H9 (cell line): ENCODE measurements at regions not wholly inside any gene's neighbourhood (a gene's known extent, or its start where the extent isn't known, plus 50 kb on each side); places are given as distances from the start of the nearest gene placed in this dataset.

Experiments used
- DNase-seq: peaks from one replicate; pipeline ENCODE4 v3.0.0-alpha.2; 2017
- H2AFZ ChIP-seq: one replicate; pipeline ENCODE4 v1.6.1; 2013; ENCODE audit warnings: mild to moderate bottlenecking, low read length, control low read depth, moderate library complexity
- H2AK5ac ChIP-seq: 2 replicates; pipeline ENCODE4 v1.6.1; 2013; ENCODE audit warnings: low read length, control low read depth, mixed read lengths; ENCODE audit not compliant: insufficient read length
- H2BK120ac ChIP-seq: one replicate; pipeline ENCODE4 v1.6.1; 2013; ENCODE audit warnings: low read depth, mild to moderate bottlenecking, low read length, control low read depth, inconsistent platforms; ENCODE audit not compliant: poor library complexity, severe bottlenecking
- H2BK12ac ChIP-seq: 2 replicates; pipeline ENCODE4 v1.6.1; 2013; ENCODE audit warnings: low read length, control low read depth, mixed read lengths, low read depth; ENCODE audit not compliant: insufficient read length
- H2BK15ac ChIP-seq: 2 replicates; pipeline ENCODE4 v1.6.1; 2013; ENCODE audit warnings: low read depth, low read length, control low read depth
- H2BK20ac ChIP-seq: one replicate; pipeline ENCODE4 v1.6.1; 2013; ENCODE audit warnings: low read depth, mild to moderate bottlenecking, low read length, control low read depth, inconsistent platforms; ENCODE audit not compliant: poor library complexity, severe bottlenecking
- H2BK5ac ChIP-seq: 2 replicates; pipeline ENCODE4 v1.6.1; 2013; ENCODE audit warnings: low read length, control low read depth, mixed read lengths; ENCODE audit not compliant: insufficient read length
- H3K14ac ChIP-seq: 2 replicates; pipeline ENCODE4 v1.6.1; 2013; ENCODE audit warnings: low read length, control low read depth; ENCODE audit not compliant: insufficient read depth
- H3K18ac ChIP-seq: 2 replicates; pipeline ENCODE4 v1.6.1; 2013; ENCODE audit warnings: low read depth, mild to moderate bottlenecking, mixed read lengths, low read length, control low read depth; ENCODE audit not compliant: insufficient read length
- H3K23ac ChIP-seq: 2 replicates; pipeline ENCODE4 v1.6.1; 2013; ENCODE audit warnings: low read length, control low read depth, mixed read lengths, low read depth; ENCODE audit not compliant: insufficient read length
- H3K23me2 ChIP-seq: 2 replicates; pipeline ENCODE4 v1.6.1; 2013; ENCODE audit warnings: low read depth, mild to moderate bottlenecking, mixed read lengths, low read length, control low read depth; ENCODE audit not compliant: insufficient read length, poor library complexity, severe bottlenecking
- H3K27ac ChIP-seq: 2 replicates; pipeline ENCODE4 v1.5.1; 2013; ENCODE audit warnings: low read length, control low read depth, mixed read lengths, low read depth; ENCODE audit not compliant: insufficient read length
- H3K27me3 ChIP-seq: 2 replicates; pipeline ENCODE4 v1.6.1; 2013; ENCODE audit warnings: low read length, control low read depth, inconsistent platforms; ENCODE audit not compliant: insufficient read depth
- H3K4ac ChIP-seq: 2 replicates; pipeline ENCODE4 v1.6.1; 2013; ENCODE audit warnings: low read depth, mild to moderate bottlenecking, control low read depth, inconsistent platforms, low read length, moderate library complexity
- H3K4me1 ChIP-seq: 2 replicates; pipeline ENCODE4 v1.6.1; 2013; ENCODE audit warnings: low read length, control low read depth, inconsistent platforms; ENCODE audit not compliant: insufficient read depth
- H3K4me2 ChIP-seq: 2 replicates; pipeline ENCODE4 v1.6.1; 2013; ENCODE audit warnings: low read length, control low read depth, mixed read lengths; ENCODE audit not compliant: insufficient read length, insufficient read depth
- H3K56ac ChIP-seq: 2 replicates; pipeline ENCODE4 v1.6.1; 2013; ENCODE audit warnings: low read depth, mild to moderate bottlenecking, mixed read lengths, low read length, control low read depth; ENCODE audit not compliant: insufficient read length
- H3K79me1 ChIP-seq: 2 replicates; pipeline ENCODE4 v1.6.1; 2013; ENCODE audit warnings: low read depth, mild to moderate bottlenecking, moderate library complexity, low read length, control low read depth, inconsistent platforms; ENCODE audit not compliant: insufficient read depth, poor library complexity, severe bottlenecking
- H3K79me2 ChIP-seq: 2 replicates; pipeline ENCODE4 v1.6.1; 2013; ENCODE audit warnings: low read length, control low read depth, inconsistent platforms; ENCODE audit not compliant: insufficient read depth
- H3K9ac ChIP-seq: 2 replicates; pipeline ENCODE4 v1.6.1; 2013; ENCODE audit warnings: low read length, control low read depth, mixed read lengths; ENCODE audit not compliant: insufficient read length; ENCODE audit errors: extremely low read depth
- H3K9me3 ChIP-seq: one replicate; pipeline ENCODE4 v1.6.1; 2013; ENCODE audit warnings: low read depth, low read length, inconsistent platforms; ENCODE audit not compliant: control insufficient read depth
- H3T11ph ChIP-seq: one replicate; pipeline ENCODE4 v1.6.1; 2013; ENCODE audit warnings: mild to moderate bottlenecking, low read length, control low read depth, inconsistent platforms
- H4K20me1 ChIP-seq: one replicate; pipeline ENCODE4 v1.6.1; 2013; ENCODE audit not compliant: control insufficient read depth, insufficient read length, insufficient read depth
- H4K5ac ChIP-seq: 2 replicates; pipeline ENCODE4 v1.6.1; 2013; ENCODE audit warnings: low read depth, mild to moderate bottlenecking, mixed read lengths, low read length, control low read depth; ENCODE audit not compliant: insufficient read length
- H4K8ac ChIP-seq: replicated peaks from 2 replicates; pipeline ENCODE4 v1.6.1; 2013; ENCODE audit warnings: low read length, control low read depth, mixed read lengths, low read depth; ENCODE audit not compliant: insufficient read length
- H4K91ac ChIP-seq: 2 replicates; pipeline ENCODE4 v1.6.1; 2013; ENCODE audit warnings: low read depth, mild to moderate bottlenecking, moderate library complexity, mixed read lengths, low read length, control low read depth; ENCODE audit not compliant: insufficient read length
- H3K27ac Mint-ChIP-seq, 3 experiments: 2 replicates in 2 of 3; 3 replicates in 1 of 3; pipeline ENCODE4 v1.8.0; 2020 to 2021; ENCODE audit warnings: mixed read lengths in 3 of 3, mild to moderate bottlenecking in 1 of 3, moderate library complexity in 1 of 3
- H3K27me3 Mint-ChIP-seq: 2 replicates; pipeline ENCODE4 v1.8.0; 2021; ENCODE audit warnings: low read depth, mild to moderate bottlenecking, moderate library complexity, mixed read lengths
- H3K36me3 Mint-ChIP-seq, 3 experiments: 2 replicates in 2 of 3; 3 replicates in 1 of 3; pipeline ENCODE4 v1.8.0; 2020 to 2021; ENCODE audit warnings: low read depth in 3 of 3, mixed read lengths in 3 of 3; ENCODE audit not compliant: insufficient read depth in 1 of 3
- H3K4me1 Mint-ChIP-seq, 2 experiments: 2 replicates each; pipeline ENCODE4 v1.8.0; 2020; ENCODE audit warnings: mixed read lengths in 2 of 2
- H3K4me3 Mint-ChIP-seq, 2 experiments: 2 replicates in 1 of 2; 3 replicates in 1 of 2; pipeline ENCODE4 v1.8.0; 2020 to 2021; ENCODE audit warnings: mild to moderate bottlenecking in 2 of 2, mixed read lengths in 2 of 2, moderate library complexity in 1 of 2
- H3K9me3 Mint-ChIP-seq, 2 experiments: 2 replicates in 1 of 2; 3 replicates in 1 of 2; pipeline ENCODE4 v1.8.0; 2020; ENCODE audit warnings: mild to moderate bottlenecking in 2 of 2, mixed read lengths in 2 of 2, moderate library complexity in 1 of 2
- WGBS: extraction: QIAGEN DNeasy Blood & Tissue Kit; methylation state at CpG from one replicate; pipeline ENCODE4 v1.1.7; 2013; ENCODE audit warnings: missing lambda C conversion rate, low lambda C conversion rate, mixed read lengths; ENCODE audit not compliant: insufficient read length; ENCODE audit errors: extremely low coverage; 5-methylcytosine and 5-hydroxymethylcytosine counted together
- TF ChIP-seq, protein P1 (sequence below): fragments of 200-600 bp; sonication (generic); conservative IDR thresholded peaks from 3 replicates; pipeline ENCODE4 v1.8.0; 2021; ENCODE audit warnings: antibody characterized with exemption, mild to moderate bottlenecking

DNA sequence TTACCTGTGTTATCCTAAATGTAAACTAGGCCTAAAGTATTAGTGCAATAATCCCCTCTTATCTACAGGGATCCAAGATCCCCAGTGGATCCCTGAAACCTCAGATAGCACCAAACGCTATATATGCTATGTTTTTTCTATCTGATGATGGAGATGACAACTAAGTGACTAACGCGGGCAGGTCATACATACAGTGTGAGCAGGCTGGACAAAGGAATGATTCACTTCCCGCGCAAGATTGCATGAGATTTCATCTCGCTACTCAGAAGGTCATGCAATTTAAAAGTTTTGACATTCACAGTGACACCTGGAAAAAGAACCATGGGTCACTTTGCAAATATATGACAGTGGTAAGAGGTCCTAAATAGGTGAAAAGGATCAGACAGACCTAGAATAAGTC, 875.9 kb downstream of the HACE1 start:
- Histone ChIP-seq H4K8ac (no peak overlapping the region), H3T11ph (no peak overlapping the region), H2AFZ (no peak overlapping the region), H3K18ac (no peak overlapping the region), H2BK15ac (no peak overlapping the region), H3K27ac (no peak overlapping the region), H2BK5ac (no peak overlapping the region), H2BK12ac (no peak overlapping the region), H3K4me2 (no peak overlapping the region), H3K79me1 (no peaks in the 10 kb centered on the region), H2BK120ac (no peak overlapping the region), H3K4ac (no peak overlapping the region), H2AK5ac (no peak overlapping the region), H3K9ac (no peak overlapping the region), H3K27me3 (no peaks in the 10 kb centered on the region), H3K14ac (no peak overlapping the region), H3K9me3 (no peaks in the 10 kb centered on the region), H4K91ac (no peak overlapping the region), H3K23ac (no peak overlapping the region), H3K4me1 (no peaks in the 10 kb centered on the region), H3K23me2 (no peaks in the 10 kb centered on the region), H4K5ac (no peak overlapping the region), H4K20me1 (no peaks in the 10 kb centered on the region), H3K79me2 (no peaks in the 10 kb centered on the region), H3K56ac (no peak overlapping the region), H2BK20ac (no peak overlapping the region)
- Mint-ChIP-seq H3K27me3 (no peaks in the 10 kb centered on the region), H3K27ac (no peak overlapping the region), H3K4me1 (0 out of 4 replicates have a peak, but pooled peaks cover 0 to 4% of the 10 kb centered on the region in 2 experiments), H3K4me3 (no peak overlapping the region), H3K9me3 (no peaks in the 10 kb centered on the region; a peak in 1 of 5 replicates), H3K36me3 (0 out of 7 replicates have a peak, but pooled peaks cover 0 to 11% (median 0%) of the 10 kb centered on the region in 3 experiments)
- TF ChIP-seq, protein P1, sequence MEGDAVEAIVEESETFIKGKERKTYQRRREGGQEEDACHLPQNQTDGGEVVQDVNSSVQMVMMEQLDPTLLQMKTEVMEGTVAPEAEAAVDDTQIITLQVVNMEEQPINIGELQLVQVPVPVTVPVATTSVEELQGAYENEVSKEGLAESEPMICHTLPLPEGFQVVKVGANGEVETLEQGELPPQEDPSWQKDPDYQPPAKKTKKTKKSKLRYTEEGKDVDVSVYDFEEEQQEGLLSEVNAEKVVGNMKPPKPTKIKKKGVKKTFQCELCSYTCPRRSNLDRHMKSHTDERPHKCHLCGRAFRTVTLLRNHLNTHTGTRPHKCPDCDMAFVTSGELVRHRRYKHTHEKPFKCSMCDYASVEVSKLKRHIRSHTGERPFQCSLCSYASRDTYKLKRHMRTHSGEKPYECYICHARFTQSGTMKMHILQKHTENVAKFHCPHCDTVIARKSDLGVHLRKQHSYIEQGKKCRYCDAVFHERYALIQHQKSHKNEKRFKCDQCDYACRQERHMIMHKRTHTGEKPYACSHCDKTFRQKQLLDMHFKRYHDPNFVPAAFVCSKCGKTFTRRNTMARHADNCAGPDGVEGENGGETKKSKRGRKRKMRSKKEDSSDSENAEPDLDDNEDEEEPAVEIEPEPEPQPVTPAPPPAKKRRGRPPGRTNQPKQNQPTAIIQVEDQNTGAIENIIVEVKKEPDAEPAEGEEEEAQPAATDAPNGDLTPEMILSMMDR: no peak
- DNase-seq: no peak
- no CpG with 5 or more reads among the region's 6 CpGs for WGBS
